OCI-LY1 (cell line): ENCODE measurements at regions not wholly inside any gene's neighbourhood (a gene's known extent, or its start where the extent isn't known, plus 50 kb on each side); places are given as distances from the start of the nearest gene placed in this dataset.

Source experiments
- H2AFZ ChIP-seq: fragments of 200-600 bp; sonication (generic), shearing (Covaris generic); 2 replicates; pipeline ENCODE4 v1.6.0; 2014; ENCODE audit warnings: antibody characterized with exemption, mild to moderate bottlenecking, low read length
- H3F3A ChIP-seq: fragments of 200-600 bp; sonication (generic), shearing (Covaris generic); 2 replicates; pipeline ENCODE4 v1.6.0; 2014; ENCODE audit warnings: mild to moderate bottlenecking, antibody characterized with exemption, low read length, moderate library complexity; ENCODE audit not compliant: insufficient read depth
- H3K27ac ChIP-seq: fragments of 200-600 bp; sonication (generic); 2 replicates; pipeline ENCODE4 v1.5.1; 2014; ENCODE audit warnings: low read length, mixed run types, mild to moderate bottlenecking, low read depth; ENCODE audit not compliant: poor library complexity, severe bottlenecking
- H3K27me3 ChIP-seq: fragments of 200-600 bp; sonication (generic); 2 replicates; pipeline ENCODE4 v1.6.0; 2014; ENCODE audit warnings: antibody characterized with exemption, mild to moderate bottlenecking, low read length, moderate library complexity; ENCODE audit not compliant: insufficient read depth
- H3K36me3 ChIP-seq: fragments of 200-600 bp; sonication (generic); 2 replicates; pipeline ENCODE4 v1.6.1; 2014; ENCODE audit warnings: mild to moderate bottlenecking, antibody characterized with exemption, low read length, moderate library complexity, mixed read lengths; ENCODE audit not compliant: insufficient read depth
- H3K4me1 ChIP-seq: fragments of 200-600 bp; sonication (generic); 2 replicates; pipeline ENCODE4 v1.5.1; 2014; ENCODE audit warnings: mild to moderate bottlenecking, low read length, moderate library complexity; ENCODE audit not compliant: insufficient read depth, severe bottlenecking
- H3K4me2 ChIP-seq: fragments of 200-600 bp; sonication (generic), shearing (Covaris generic); 2 replicates; pipeline ENCODE4 v1.6.1; 2014; ENCODE audit warnings: low read length
- H3K4me3 ChIP-seq: fragments of 200-600 bp; sonication (generic); 2 replicates; pipeline ENCODE4 v1.5.1; 2014; ENCODE audit warnings: low read length, low read depth, mild to moderate bottlenecking, mixed read lengths; ENCODE audit not compliant: poor library complexity, severe bottlenecking
- H3K79me2 ChIP-seq: fragments of 200-600 bp; shearing (Covaris generic); 2 replicates; pipeline ENCODE4 v1.6.1; 2016; ENCODE audit warnings: mixed run types, low read length, mixed read lengths; ENCODE audit not compliant: insufficient read depth
- H3K9ac ChIP-seq: fragments of 200-600 bp; sonication (generic), shearing (Covaris generic); 2 replicates; pipeline ENCODE4 v1.6.1; 2014; ENCODE audit warnings: mild to moderate bottlenecking, low read length, mixed read lengths
- H3K9me2 ChIP-seq: fragments of 200-600 bp; sonication (generic), shearing (Covaris generic); 2 replicates; pipeline ENCODE4 v1.6.1; 2014; ENCODE audit warnings: low read depth, mild to moderate bottlenecking, low read length, mixed read lengths
- H3K9me3 ChIP-seq: fragments of 200-600 bp; shearing (Covaris generic); 2 replicates; pipeline ENCODE4 v1.6.1; 2014; ENCODE audit warnings: low read length, mixed read lengths
- H4K20me1 ChIP-seq: fragments of 200-600 bp; sonication (generic), shearing (Covaris generic); 2 replicates; pipeline ENCODE4 v1.6.0; 2016; ENCODE audit warnings: mild to moderate bottlenecking, low read length; ENCODE audit not compliant: insufficient read depth
- CTCF ChIP-seq: fragments of 200-600 bp; sonication (generic), shearing (Covaris generic); IDR thresholded peaks from 2 replicates; pipeline ENCODE4 v1.5.1; 2017; ENCODE audit warnings: mild to moderate bottlenecking, antibody characterized with exemption, low read length, moderate library complexity, mixed read lengths
- EZH2 ChIP-seq: fragments of 200-600 bp; sonication (generic), shearing (Covaris generic); IDR thresholded peaks from 2 replicates; pipeline ENCODE4 v1.8.0; 2017; ENCODE audit warnings: borderline replicate concordance, mixed run types, mild to moderate bottlenecking, antibody characterized with exemption, low read length, moderate library complexity, mixed read lengths

GRCh38 chr3:148173851-148174250 lies 523.9 kb upstream of the AGTR1 start:
- Histone ChIP-seq H4K20me1 (no peaks in the 10 kb centered on the region), H3K4me2 (no peak overlapping the region), H2AFZ (no peak overlapping the region), H3K36me3 (no peaks in the 10 kb centered on the region), H3K4me3 (no peak overlapping the region), H3K9me2 (no peaks in the 10 kb centered on the region), H3K4me1 (no peaks in the 10 kb centered on the region), H3K79me2 (no peaks in the 10 kb centered on the region), H3K9me3 (no peaks in the 10 kb centered on the region), H3K9ac (no peak overlapping the region), H3K27ac (no peak overlapping the region), H3F3A (no peaks in the 10 kb centered on the region), H3K27me3 (no peaks in the 10 kb centered on the region)
- TF ChIP-seq EZH2 (no peak), CTCF (no peak)

- Histone ChIP-seq H3K4me3 (no peak overlapping the region), H3K27ac (no peak overlapping the region), H3K4me1 (no peaks in the 10 kb centered on the region), H3K9ac (no peak overlapping the region), H4K20me1 (no peaks in the 10 kb centered on the region), H3K9me2 (no peaks in the 10 kb centered on the region), H3K9me3 (no peaks in the 10 kb centered on the region), H3K27me3 (no peaks in the 10 kb centered on the region), H3K79me2 (no peaks in the 10 kb centered on the region), H3F3A (no peaks in the 10 kb centered on the region), H3K36me3 (no peaks in the 10 kb centered on the region), H3K4me2 (no peak overlapping the region), H2AFZ (no peak overlapping the region)
- TF ChIP-seq EZH2 (no peak), CTCF (no peak)
Observed at GRCh38 chr3:148175214-148175613, 522.5 kb upstream of the AGTR1 start.

GRCh38 chr3:148178503-148178902 lies 519.2 kb upstream of the AGTR1 start:
- no peaks in the 10 kb centered on the region for H4K20me1 ChIP-seq
- H3K27ac ChIP-seq, result no peak overlapping the region
- no peak overlapping the region for H2AFZ ChIP-seq
- no peaks in the 10 kb centered on the region for H3K79me2 ChIP-seq
- no peaks in the 10 kb centered on the region for H3K36me3 ChIP-seq
- H3F3A ChIP-seq, result no peaks in the 10 kb centered on the region
- no peaks in the 10 kb centered on the region for H3K9me3 ChIP-seq
- H3K4me2 ChIP-seq, result no peak overlapping the region
- TF ChIP-seq CTCF (no peak), EZH2 (no peak)
- H3K27me3 ChIP-seq, result no peaks in the 10 kb centered on the region
- H3K4me1 ChIP-seq, result no peaks in the 10 kb centered on the region
- H3K9ac ChIP-seq, result no peak overlapping the region
- H3K4me3 ChIP-seq, result no peak overlapping the region
- H3K9me2 ChIP-seq, result no peaks in the 10 kb centered on the region
